ENCODE measurements at regions not wholly inside any gene's neighbourhood (a gene's known extent, or its start where the extent isn't known, plus 50 kb on each side); places are given as distances from the start of the nearest gene placed in this dataset.
A peak's percentile ranks its signal among the peaks of the same experiment; 100 is the strongest.

GRCh38 chr1:192418552-192419285, 101.9 kb downstream of the RGS21 start:
- DNase-seq (ENCODE audit: low read depth), result no peak

- DNase-seq (ENCODE audit: low read depth), result no peak
These were observed 113.9 kb downstream of the RGS21 start for GRCh38 chr1:192430644-192431043.

- DNase-seq (ENCODE audit: low read depth), result no peak
These were observed 118.9 kb downstream of the RGS21 start for GRCh38 chr1:192435704-192436103.

GRCh38 chr1:192436441-192437078, 119.8 kb downstream of the RGS21 start:
- DNase-seq (ENCODE audit: low read depth), result no peak

GRCh38 chr1:192438737-192439136, 121.9 kb downstream of the RGS21 start:
- no peak for DNase-seq (ENCODE audit: low read depth)

- DNase-seq (ENCODE audit: low read depth), result peak; percentile 71
These were observed 122.7 kb downstream of the RGS21 start for GRCh38 chr1:192439373-192440025.

- DNase-seq (ENCODE audit: low read depth), result no peak
These were observed 124.7 kb downstream of the RGS21 start for GRCh38 chr1:192441492-192441891.

- DNase-seq (ENCODE audit: low read depth), result no peak
These were observed 125.9 kb downstream of the RGS21 start for GRCh38 chr1:192442736-192443135.

GRCh38 chr1:192443616-192444015, 126.8 kb downstream of the RGS21 start:
- no peak for DNase-seq (ENCODE audit: low read depth)

GRCh38 chr1:192445241-192445640, 128.4 kb downstream of the RGS21 start:
- DNase-seq (ENCODE audit: low read depth), result no peak

GRCh38 chr1:192445839-192446489, 129.2 kb downstream of the RGS21 start:
- DNase-seq (ENCODE audit: low read depth), result peak; percentile 39

GRCh38 chr1:192448026-192448578, 127.5 kb upstream of the RGS1 start:
- DNase-seq (ENCODE audit: low read depth), result no peak

- no peak for DNase-seq (ENCODE audit: low read depth)
These were observed 122.1 kb upstream of the RGS1 start for GRCh38 chr1:192453360-192453992.

GRCh38 chr1:192459467-192459866, 116.1 kb upstream of the RGS1 start:
- no peak for DNase-seq (ENCODE audit: low read depth)

- peak; percentile 51 for DNase-seq (ENCODE audit: low read depth)
These were observed 113.9 kb upstream of the RGS1 start for GRCh38 chr1:192461684-192462083.

GRCh38 chr1:192462616-192463015, 113.0 kb upstream of the RGS1 start:
- no peak for DNase-seq (ENCODE audit: low read depth)

- no peak for DNase-seq (ENCODE audit: low read depth)
These were observed 111.9 kb upstream of the RGS1 start for GRCh38 chr1:192463661-192464060.

- peak; percentile 61 for DNase-seq (ENCODE audit: low read depth)
These were observed 110.4 kb upstream of the RGS1 start for GRCh38 chr1:192465221-192465620.

- peak; percentile 41 for DNase-seq (ENCODE audit: low read depth)
These were observed 101.4 kb upstream of the RGS1 start for GRCh38 chr1:192474080-192474683.

GRCh38 chr1:192475329-192475728, 100.2 kb upstream of the RGS1 start:
- DNase-seq (ENCODE audit: low read depth), result no peak

- peak; percentile 19 for DNase-seq (ENCODE audit: low read depth)
These were observed 99.6 kb upstream of the RGS1 start for GRCh38 chr1:192475970-192476369.
